GM21529 (cell line): ENCODE measurements at regions not wholly inside any gene's neighbourhood (a gene's known extent, or its start where the extent isn't known, plus 50 kb on each side); places are given as distances from the start of the nearest gene placed in this dataset.
A peak's percentile ranks its signal among the peaks of the same experiment; 100 is the strongest.

Experiments
- ATAC-seq: cut with Tn5 transposase; IDR thresholded peaks from one replicate; pipeline ENCODE4 v1.9.1; 2021; ENCODE audit not compliant: unreplicated experiment

- no peak for ATAC-seq
Observed at GRCh38 chr9:74304598-74304997, 192.5 kb upstream of the RORB start.

GRCh38 chr9:74309654-74310053 is 187.5 kb upstream of the RORB start:
- ATAC-seq: no peak

- ATAC-seq: no peak
Observed at GRCh38 chr9:74317235-74317634, 179.9 kb upstream of the RORB start.

GRCh38 chr9:74321396-74321795 is 175.7 kb upstream of the RORB start:
- no peak for ATAC-seq

GRCh38 chr9:74322661-74323314 is 174.3 kb upstream of the RORB start:
- no peak for ATAC-seq

- no peak for ATAC-seq
Observed at GRCh38 chr9:74330487-74331214, 166.5 kb upstream of the RORB start.

- no peak for ATAC-seq
Observed at GRCh38 chr9:74331607-74332006, 165.5 kb upstream of the RORB start.

- no peak for ATAC-seq
Observed at GRCh38 chr9:74333384-74334032, 163.6 kb upstream of the RORB start.

- ATAC-seq: no peak
Observed at GRCh38 chr9:74334271-74334670, 162.9 kb upstream of the RORB start.

GRCh38 chr9:74336161-74336560 is 161.0 kb upstream of the RORB start:
- no peak for ATAC-seq

GRCh38 chr9:74348777-74349176 is 148.4 kb upstream of the RORB start:
- no peak for ATAC-seq

- ATAC-seq: no peak
Observed at GRCh38 chr9:74355107-74355506, 142.0 kb upstream of the RORB start.

- ATAC-seq: no peak
Observed at GRCh38 chr9:74357577-74357976, 139.6 kb upstream of the RORB start.

- no peak for ATAC-seq
Observed at GRCh38 chr9:74358959-74359358, 138.2 kb upstream of the RORB start.

- ATAC-seq: no peak
Observed at GRCh38 chr9:74361508-74361907, 135.6 kb upstream of the RORB start.

- no peak for ATAC-seq
Observed at GRCh38 chr9:74362423-74362822, 134.7 kb upstream of the RORB start.

GRCh38 chr9:74366111-74366510 is 131.0 kb upstream of the RORB start:
- no peak for ATAC-seq

GRCh38 chr9:74369844-74370243 is 127.3 kb upstream of the RORB start:
- no peak for ATAC-seq

GRCh38 chr9:74373348-74373747 is 123.8 kb upstream of the RORB start:
- ATAC-seq: no peak

GRCh38 chr9:74379718-74380117 is 117.4 kb upstream of the RORB start:
- peak; percentile 68 for ATAC-seq

GRCh38 chr9:74391816-74392215 is 105.3 kb upstream of the RORB start:
- ATAC-seq: no peak

- no peak for ATAC-seq
Observed at GRCh38 chr9:74403581-74403980, 93.6 kb upstream of the RORB start.
